Common myeloid progenitor, CD34-positive (primary cell): ENCODE measurements at regions not wholly inside any gene's neighbourhood (a gene's known extent, or its start where the extent isn't known, plus 50 kb on each side); places are given as distances from the start of the nearest gene placed in this dataset.
"Not testable (repeated sequence)": the region's sequence is repeated elsewhere in the genome, so short reads cannot be mapped to it uniquely, and the experiment has no call there.

Experiments
- CTCF ChIA-PET: fragments of 350-600 bp; sonication (Branson Sonifier 250); formaldehyde crosslinking; loops from one replicate; lab custom pipeline; 2021; ENCODE audit warnings: antibody characterized with exemption; lab: Charles Lee
- POLR2A ChIA-PET: fragments of 350-600 bp; sonication (Branson Sonifier 250); formaldehyde crosslinking; loops from one replicate; lab custom pipeline; 2021; ENCODE audit warnings: antibody characterized with exemption; lab: Charles Lee
- DNase-seq, 3 donors: peaks; one replicate each; pipeline versions ENCODE4 v3.0.0 to v3.0.0-alpha.2; 2013
- H3K27ac ChIP-seq, 2 experiments: 1 replicate in 1 of 2; 2 replicates in 1 of 2; pipeline ENCODE4 v1.7.0; 2013; ENCODE audit warnings: inconsistent platforms in 2 of 2, low read length in 2 of 2, mild to moderate bottlenecking in 2 of 2, low read depth in 1 of 2, moderate library complexity in 1 of 2; ENCODE audit not compliant: severe bottlenecking in 2 of 2, insufficient read depth in 1 of 2, poor library complexity in 1 of 2
- H3K27me3 ChIP-seq, 5 experiments: replicated peaks in 2 of 5; 1 replicate in 3 of 5; 2 replicates in 2 of 5; pipeline versions ENCODE4 v1.6.1 to v1.7.0; 2013; ENCODE audit warnings: low read length in 4 of 5, mild to moderate bottlenecking in 2 of 5, moderate library complexity in 2 of 5, inconsistent platforms in 1 of 5; ENCODE audit not compliant: insufficient read depth in 5 of 5, control insufficient read depth in 4 of 5
- H3K36me3 ChIP-seq, 4 experiments: 1 replicate in 2 of 4; 2 replicates in 2 of 4; pipeline versions ENCODE4 v1.6.1 to v1.7.0; 2013; ENCODE audit warnings: low read length in 3 of 4, control low read depth in 1 of 4, mild to moderate bottlenecking in 1 of 4; ENCODE audit not compliant: control insufficient read depth in 4 of 4, insufficient read depth in 4 of 4
- H3K4me1 ChIP-seq, 4 experiments: 1 replicate in 3 of 4; 2 replicates in 1 of 4; pipeline versions ENCODE4 v1.6.1 to v1.7.1; 2013; ENCODE audit warnings: low read length in 3 of 4, mild to moderate bottlenecking in 3 of 4, control low read depth in 1 of 4, inconsistent platforms in 1 of 4, moderate library complexity in 1 of 4; ENCODE audit not compliant: control insufficient read depth in 4 of 4, insufficient read depth in 4 of 4; ENCODE audit errors: control extremely low read depth in 1 of 4
- H3K4me3 ChIP-seq, 7 experiments: 1 replicate in 4 of 7; 2 replicates in 3 of 7; pipeline versions ENCODE4 v1.5.1 to v1.7.0; 2013; ENCODE audit warnings: mild to moderate bottlenecking in 7 of 7, low read length in 6 of 7, moderate library complexity in 6 of 7, inconsistent platforms in 2 of 7, low read depth in 2 of 7, control low read depth in 1 of 7; ENCODE audit not compliant: insufficient read depth in 4 of 7, control insufficient read depth in 1 of 7; ENCODE audit errors: extremely low read depth in 1 of 7
- H3K9me3 ChIP-seq, 5 experiments: 1 replicate in 4 of 5; 2 replicates in 1 of 5; pipeline versions ENCODE4 v1.6.1 to v1.7.1; 2013; ENCODE audit warnings: low read length in 4 of 5, mild to moderate bottlenecking in 2 of 5, inconsistent platforms in 1 of 5, low read depth in 1 of 5, moderate library complexity in 1 of 5; ENCODE audit not compliant: control insufficient read depth in 4 of 5, insufficient read depth in 2 of 5; ENCODE audit errors: control extremely low read depth in 1 of 5
- WGBS: methylation state at CpG from one replicate; pipeline ENCODE4 v1.1.5; 2013; ENCODE audit not compliant: insufficient coverage; 5-methylcytosine and 5-hydroxymethylcytosine counted together

- CTCF ChIA-PET, POLR2A ChIA-PET: not testable (repeated sequence)
These were observed 1863.3 kb downstream of the KHDRBS2 start for GRCh38 chr6:60422691-60423090.

GRCh38 chr6:60416118-60416517 is 1869.9 kb downstream of the KHDRBS2 start:
- H3K27me3 ChIP-seq, POLR2A ChIA-PET, DNase-seq, H3K9me3 ChIP-seq, H3K27ac ChIP-seq, H3K36me3 ChIP-seq, H3K4me3 ChIP-seq, H3K4me1 ChIP-seq, CTCF ChIA-PET: not testable (repeated sequence)
- WGBS = no CpG with 5 or more reads among the region's 1 CpG

More at GRCh38 chr6:60422691-60423090, 1863.3 kb downstream of the KHDRBS2 start:
- WGBS = no CpG with 5 or more reads among the region's 1 CpG
- not testable (repeated sequence) for H3K27me3 ChIP-seq, H3K9me3 ChIP-seq, H3K27ac ChIP-seq, H3K4me3 ChIP-seq, H3K36me3 ChIP-seq, DNase-seq, H3K4me1 ChIP-seq

- no CpG with 5 or more reads among the region's 3 CpGs for WGBS
- CTCF ChIA-PET, POLR2A ChIA-PET, H3K4me1 ChIP-seq, DNase-seq, H3K36me3 ChIP-seq, H3K4me3 ChIP-seq, H3K27ac ChIP-seq, H3K27me3 ChIP-seq, H3K9me3 ChIP-seq: not testable (repeated sequence)
These were observed 1877.3 kb downstream of the KHDRBS2 start for GRCh38 chr6:60408747-60409146.

GRCh38 chr6:60403268-60403667 is 1882.8 kb downstream of the KHDRBS2 start:
- H3K4me3 ChIP-seq, POLR2A ChIA-PET, CTCF ChIA-PET, H3K27ac ChIP-seq, H3K4me1 ChIP-seq, DNase-seq, H3K9me3 ChIP-seq, H3K27me3 ChIP-seq, H3K36me3 ChIP-seq: not testable (repeated sequence)
- no CpG with 5 or more reads among the region's 4 CpGs for WGBS

GRCh38 chr6:60402490-60402889 is 1883.5 kb downstream of the KHDRBS2 start:
- POLR2A ChIA-PET, H3K36me3 ChIP-seq, H3K27me3 ChIP-seq, H3K4me3 ChIP-seq, H3K4me1 ChIP-seq, DNase-seq, H3K27ac ChIP-seq, CTCF ChIA-PET, H3K9me3 ChIP-seq: not testable (repeated sequence)
- no CpG with 5 or more reads among the region's 3 CpGs for WGBS

- H3K9me3 ChIP-seq, H3K27ac ChIP-seq, POLR2A ChIA-PET, H3K36me3 ChIP-seq, DNase-seq, CTCF ChIA-PET, H3K27me3 ChIP-seq, H3K4me3 ChIP-seq, H3K4me1 ChIP-seq: not testable (repeated sequence)
- no CpG with 5 or more reads among the region's 7 CpGs for WGBS
These were observed 1890.8 kb downstream of the KHDRBS2 start for GRCh38 chr6:60395261-60395660.

- H3K36me3 ChIP-seq, H3K27me3 ChIP-seq, CTCF ChIA-PET, POLR2A ChIA-PET, H3K27ac ChIP-seq, H3K4me3 ChIP-seq, DNase-seq, H3K9me3 ChIP-seq, H3K4me1 ChIP-seq: not testable (repeated sequence)
- 93% methylated on average over 1 of the region's 4 CpGs for WGBS
These were observed 1893.1 kb downstream of the KHDRBS2 start for GRCh38 chr6:60392969-60393368.
